Heart left ventricle (tissue), 13 donors: ENCODE measurements at regions not wholly inside any gene's neighbourhood (a gene's known extent, or its start where the extent isn't known, plus 50 kb on each side); places are given as distances from the start of the nearest gene placed in this dataset.

ENCODE experiments used
- POLR2A ChIP-seq, 2 donors: fragments of 450-650 bp; IDR thresholded peaks; one replicate each; pipeline ENCODE4 v1.6.1; 2017; ENCODE audit warnings: antibody characterized with exemption in 2 of 2, mild to moderate bottlenecking in 2 of 2, moderate library complexity in 2 of 2
- TF ChIP-seq, protein P1 (sequence below), 12 donors: fragments of 200-600 bp; sonication (generic) in 4 of 12; IDR thresholded peaks; one replicate each; pipeline versions ENCODE4 v1.5.0 to v1.8.0; 2018 to 2022; ENCODE audit warnings: antibody characterized with exemption in 12 of 12, mild to moderate bottlenecking in 5 of 12
- donor health status: ischemic (EF 13 %, LVEDD 7.1; RV severe dilation, severe dysfunction).
- donor health status: DM: no; HTN: yes; CAD: no.
- donor health status: DM: no; HTN: no; CAD: no.
- donor health status: ischemic (EF 25% LVEDD 6.9; RV normal size, moderate dysfunction).
- donor health status: ischemic (EF 25% LVEDD 5.7; RV mildly dilated, moderate dysfunction).
- donor health status: ischemic (EF 35%, LVEDD 5.7; RV mildly dilated, moderate dysfunction).
- donor health status: nonischemic (EF 11% LVEDD 7.7; RV severe dilation, severe dysfunction).
- donor health status: DM: yes; HTN: yes; CAD: no.
- donor health status: PGD.
- donor health status: ischemic (EF 29% LVEDD 5.4; RV normal size, mild dysfunction).
- donor health status: nonischemic (EF 23%, LVEDD 6.1; RV moderate dilation, normal function).

GRCh38 chr9:107721705-107722245 is 232.2 kb upstream of the KLF4 start:
- TF ChIP-seq, protein P1, sequence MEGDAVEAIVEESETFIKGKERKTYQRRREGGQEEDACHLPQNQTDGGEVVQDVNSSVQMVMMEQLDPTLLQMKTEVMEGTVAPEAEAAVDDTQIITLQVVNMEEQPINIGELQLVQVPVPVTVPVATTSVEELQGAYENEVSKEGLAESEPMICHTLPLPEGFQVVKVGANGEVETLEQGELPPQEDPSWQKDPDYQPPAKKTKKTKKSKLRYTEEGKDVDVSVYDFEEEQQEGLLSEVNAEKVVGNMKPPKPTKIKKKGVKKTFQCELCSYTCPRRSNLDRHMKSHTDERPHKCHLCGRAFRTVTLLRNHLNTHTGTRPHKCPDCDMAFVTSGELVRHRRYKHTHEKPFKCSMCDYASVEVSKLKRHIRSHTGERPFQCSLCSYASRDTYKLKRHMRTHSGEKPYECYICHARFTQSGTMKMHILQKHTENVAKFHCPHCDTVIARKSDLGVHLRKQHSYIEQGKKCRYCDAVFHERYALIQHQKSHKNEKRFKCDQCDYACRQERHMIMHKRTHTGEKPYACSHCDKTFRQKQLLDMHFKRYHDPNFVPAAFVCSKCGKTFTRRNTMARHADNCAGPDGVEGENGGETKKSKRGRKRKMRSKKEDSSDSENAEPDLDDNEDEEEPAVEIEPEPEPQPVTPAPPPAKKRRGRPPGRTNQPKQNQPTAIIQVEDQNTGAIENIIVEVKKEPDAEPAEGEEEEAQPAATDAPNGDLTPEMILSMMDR (IDR thresholded peaks at IDR 0.05): no peak
- TF ChIP-seq POLR2A (IDR thresholded peaks at IDR 0.05): no peak
